SK-N-SH (cell line): ENCODE measurements at regions not wholly inside any gene's neighbourhood (a gene's known extent, or its start where the extent isn't known, plus 50 kb on each side); places are given as distances from the start of the nearest gene placed in this dataset.
A peak's percentile ranks its signal among the peaks of the same experiment; 100 is the strongest.
"Not testable (repeated sequence)": the region's sequence is repeated elsewhere in the genome, so short reads cannot be mapped to it uniquely, and the experiment has no call there.

ENCODE experiments used
- CTCF ChIA-PET: fragments of 300-600, 350-600 bp; formaldehyde crosslinking; extraction: SDS; loops from one replicate; lab custom pipeline; 2021; lab: Yijun Ruan, JAX
- POLR2A ChIA-PET: fragments of 350-600 bp; sonication (Branson Sonifier 250); formaldehyde crosslinking; extraction: SDS; loops from one replicate; lab custom pipeline; 2020; ENCODE audit warnings: antibody characterized with exemption, inconsistent platforms; lab: Yijun Ruan, JAX
- DNase-seq: peaks from one replicate; pipeline ENCODE4 v3.0.0; 2012
- H2AFZ ChIP-seq: fragments of 200-600 bp; sonication (generic); 2 replicates; pipeline ENCODE4 v1.8.1; 2016; ENCODE audit warnings: antibody characterized with exemption, mild to moderate bottlenecking, low read depth
- H3F3A ChIP-seq: fragments of 200-600 bp; sonication (generic); replicated peaks from 2 replicates; pipeline ENCODE3; 2016; ENCODE audit warnings: antibody characterized with exemption, mild to moderate bottlenecking; ENCODE audit not compliant: insufficient read depth
- H3K27ac ChIP-seq, 2 experiments: fragments of 200-500 bp in 1 of 2; fragments of 200-600 bp in 1 of 2; sonication (Bioruptor generic) in 1 of 2; sonication (generic), shearing (Covaris generic) in 1 of 2; 2 replicates each; pipeline versions ENCODE4 v1.5.1 to v1.6.1; 2014 to 2016; ENCODE audit warnings: low read depth in 2 of 2, inconsistent platforms in 1 of 2, low read length in 1 of 2, mild to moderate bottlenecking in 1 of 2, mixed read lengths in 1 of 2
- H3K27me3 ChIP-seq: fragments of 200-600 bp; sonication (generic), shearing (Covaris generic); 2 replicates; pipeline ENCODE4 v1.6.1; 2016; ENCODE audit warnings: mixed run types; ENCODE audit not compliant: insufficient read depth
- H3K36me3 ChIP-seq, 2 experiments: fragments of 200-500 bp in 1 of 2; fragments of 200-600 bp in 1 of 2; sonication (Bioruptor generic) in 1 of 2; sonication (generic) in 1 of 2; replicated peaks in 1 of 2; 2 replicates each; pipeline versions ENCODE3 to v1.5.1; 2014 to 2016; ENCODE audit warnings: low read length in 1 of 2, mild to moderate bottlenecking in 1 of 2; ENCODE audit not compliant: insufficient read depth in 2 of 2, control insufficient read depth in 1 of 2
- H3K4me1 ChIP-seq, 2 experiments: fragments of 200-500 bp in 1 of 2; fragments of 200-600 bp in 1 of 2; sonication (Bioruptor generic) in 1 of 2; sonication (generic), shearing (Covaris generic) in 1 of 2; 2 replicates each; pipeline versions ENCODE4 v1.5.1 to v1.6.1; 2014 to 2016; ENCODE audit warnings: low read depth in 1 of 2, low read length in 1 of 2, mixed run types in 1 of 2; ENCODE audit not compliant: insufficient read depth in 2 of 2, control insufficient read depth in 1 of 2
- H3K4me2 ChIP-seq: fragments of 200-600 bp; sonication (generic), shearing (Covaris generic); 2 replicates; pipeline ENCODE4 v1.6.1; 2017; ENCODE audit warnings: mixed run types
- H3K4me3 ChIP-seq, 2 experiments: fragments of 200-500 bp in 1 of 2; fragments of 200-600 bp in 1 of 2; sonication (Bioruptor generic) in 1 of 2; sonication (generic), shearing (Covaris generic) in 1 of 2; 2 replicates each; pipeline versions ENCODE4 v1.5.1 to v1.8.1; 2014 to 2016; ENCODE audit warnings: low read depth in 2 of 2, inconsistent platforms in 1 of 2, low read length in 1 of 2, mild to moderate bottlenecking in 1 of 2, mixed read lengths in 1 of 2, moderate library complexity in 1 of 2
- H3K79me2 ChIP-seq: fragments of 200-600 bp; sonication (generic); 2 replicates; pipeline ENCODE4 v1.8.1; 2017; ENCODE audit warnings: mild to moderate bottlenecking; ENCODE audit not compliant: insufficient read depth
- H3K9ac ChIP-seq: fragments of 200-600 bp; sonication (generic); 2 replicates; pipeline ENCODE4 v1.6.1; 2017; ENCODE audit warnings: mixed run types
- H3K9me2 ChIP-seq: fragments of 200-600 bp; sonication (generic); 2 replicates; pipeline ENCODE4 v1.6.1; 2017; ENCODE audit warnings: mixed run types
- H3K9me3 ChIP-seq: fragments of 200-600 bp; sonication (generic); 2 replicates; pipeline ENCODE4 v1.6.1; 2017; ENCODE audit warnings: mixed run types, mild to moderate bottlenecking, moderate library complexity
- H4K20me1 ChIP-seq: fragments of 200-600 bp; sonication (generic); 2 replicates; pipeline ENCODE4 v1.6.1; 2017; ENCODE audit warnings: mild to moderate bottlenecking, mixed run types; ENCODE audit not compliant: insufficient read depth
- REST ChIP-seq: IDR thresholded peaks from 2 replicates; pipeline ENCODE4 v1.6.1; 2012; ENCODE audit warnings: mild to moderate bottlenecking, low read depth, low read length, moderate library complexity
- SIN3A ChIP-seq: IDR thresholded peaks from 2 replicates; pipeline ENCODE4 v1.6.1; 2012; ENCODE audit warnings: low read depth, mild to moderate bottlenecking, low read length, moderate library complexity, borderline replicate concordance
- TCF12 ChIP-seq: IDR thresholded peaks from 2 replicates; pipeline ENCODE4 v1.4.0; 2012
- WGBS: methylation state at CpG from one replicate; pipeline ENCODE4 v1.1.6; 2017; ENCODE audit warnings: low lambda C conversion rate; 5-methylcytosine and 5-hydroxymethylcytosine counted together

GRCh38 chr5:82635561-82636288 is 357.6 kb upstream of the RPS23 start (continued):
- TF ChIP-seq REST: no peak
- TF ChIP-seq, all 33 proteins: peak for 4

GRCh38 chr5:82628364-82628910 is 350.3 kb upstream of the RPS23 start:
- POLR2A ChIA-PET: no interaction called here
- CTCF ChIA-PET: no interaction called here
- Histone ChIP-seq H3K27ac (peak overlapping the region; percentile 2 to 15; a peak in 1 of 4 replicates), H3K36me3 (peaks cover 0 to 2% of the 10 kb centered on the region in 2 experiments), H3K27me3 (no peaks in the 10 kb centered on the region), H3F3A (peaks cover 4% of the 10 kb centered on the region), H3K9ac (no peak overlapping the region), H3K79me2 (no peaks in the 10 kb centered on the region), H3K4me3 (no peak overlapping the region), H3K4me2 (no peak overlapping the region), H3K9me3 (no peaks in the 10 kb centered on the region), H3K4me1 (no peaks in the 10 kb centered on the region), H2AFZ (no peak overlapping the region), H3K9me2 (no peaks in the 10 kb centered on the region), H4K20me1 (no peaks in the 10 kb centered on the region)
- 3% methylated on average over 1 of the region's 1 CpG for WGBS
- TF ChIP-seq REST (no peak), TCF12 (no peak), SIN3A (no peak)
- DNase-seq: no peak

- H3K4me2 ChIP-seq, H3K36me3 ChIP-seq, H3K79me2 ChIP-seq, H3K9me2 ChIP-seq, H4K20me1 ChIP-seq, H3K9ac ChIP-seq, DNase-seq, H3K9me3 ChIP-seq, H3F3A ChIP-seq, H3K27me3 ChIP-seq, H3K4me1 ChIP-seq, POLR2A ChIA-PET, H3K27ac ChIP-seq, H3K4me3 ChIP-seq, H2AFZ ChIP-seq: not testable (repeated sequence)
- CTCF ChIA-PET: interaction anchor here (1.0 kb wide), 1 partner anchor 268 kb away, joined by 3 read pairs; no protein-coding TSS in a partner anchor
- 74% methylated on average over 4 of the region's 4 CpGs for WGBS
Measured at GRCh38 chr5:82626905-82627591, 348.9 kb upstream of the RPS23 start.

- POLR2A ChIA-PET, H4K20me1 ChIP-seq, CTCF ChIA-PET, H2AFZ ChIP-seq, H3K4me3 ChIP-seq, H3K9ac ChIP-seq, H3K36me3 ChIP-seq, H3K4me2 ChIP-seq, H3K9me2 ChIP-seq, H3F3A ChIP-seq, H3K27me3 ChIP-seq, H3K79me2 ChIP-seq, H3K27ac ChIP-seq, H3K9me3 ChIP-seq, H3K4me1 ChIP-seq, DNase-seq: not testable (repeated sequence)
- 65% methylated on average over 1 of the region's 1 CpG for WGBS
Measured at GRCh38 chr5:82626012-82626411, 347.9 kb upstream of the RPS23 start.
